Caki2 (cell line): ENCODE measurements at regions not wholly inside any gene's neighbourhood (a gene's known extent, or its start where the extent isn't known, plus 50 kb on each side); places are given as distances from the start of the nearest gene placed in this dataset.

Experiments
- DNase-seq: peaks from one replicate; pipeline ENCODE4 v3.0.0-alpha.2; 2015; ENCODE audit warnings: low read depth
- in situ Hi-C: cut with HindIII; loops from 2 replicates; pipeline ENCODE4 v1.10.0; 2016; ENCODE audit warnings: low sequenced_read_pairs, low pct_unique_long_range_greater_than_20kb, mixed read lengths

DNA sequence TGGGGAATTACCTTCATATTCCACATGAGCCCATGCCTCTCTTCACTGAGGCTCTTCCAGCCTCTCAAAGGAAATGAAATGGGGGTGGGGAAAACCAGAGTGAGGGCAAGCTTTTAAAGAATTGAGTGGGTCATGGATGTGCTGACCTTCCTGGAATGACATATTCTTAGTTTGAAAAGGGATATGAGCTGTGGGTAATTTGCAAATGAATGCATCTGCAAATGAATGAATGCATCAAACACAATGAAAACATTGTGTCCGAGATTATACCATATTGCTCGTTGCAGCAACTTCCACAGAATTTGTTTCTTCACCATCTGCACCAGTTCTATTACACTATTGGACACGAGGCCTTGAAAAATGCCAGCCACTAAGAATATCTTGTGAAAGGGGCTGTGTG, 198.6 kb upstream of the CDH6 start:
- in situ Hi-C loops: no loop called here
- DNase-seq: no peak

DNA sequence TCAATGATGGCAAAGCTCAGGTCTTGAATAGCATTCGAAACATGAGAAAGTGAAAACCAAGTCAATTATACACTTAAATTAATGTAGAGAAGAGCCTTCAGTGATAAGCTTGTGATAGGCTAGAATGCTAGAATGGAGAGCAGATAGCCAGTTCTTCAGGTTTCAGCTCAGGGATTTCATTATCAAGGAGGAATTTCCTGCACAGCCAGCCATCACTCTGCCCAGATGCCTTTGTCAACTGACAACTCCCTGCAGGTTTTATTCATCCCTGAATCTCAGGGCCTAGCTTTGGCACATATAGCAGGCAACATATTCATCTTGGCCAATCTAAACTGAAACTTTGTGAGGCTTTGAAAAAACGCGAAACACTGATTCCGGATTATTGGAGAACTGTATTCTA, 199.3 kb upstream of the CDH6 start:
- in situ Hi-C loops: no loop called here
- DNase-seq: no peak

DNA sequence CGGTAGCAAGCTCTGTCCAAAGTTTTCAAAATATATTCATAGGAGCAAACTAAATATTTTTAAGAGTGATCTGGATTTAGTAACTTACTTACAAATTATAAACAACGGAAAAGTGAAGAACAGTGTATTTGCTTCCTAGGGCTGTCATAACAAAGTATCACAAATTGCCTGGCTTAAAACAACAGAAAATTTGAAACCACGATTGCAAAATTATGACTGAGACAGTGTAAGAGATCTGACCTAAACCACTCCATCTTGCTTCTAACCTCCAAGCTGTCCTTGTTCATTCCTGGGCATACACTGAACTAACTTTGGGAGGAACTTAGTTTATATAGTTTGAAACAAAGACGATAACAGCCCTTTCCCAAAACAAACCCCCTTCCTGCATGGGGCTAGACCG, 202.0 kb upstream of the CDH6 start:
- no peak for DNase-seq
- in situ Hi-C loops: no loop called here

DNA sequence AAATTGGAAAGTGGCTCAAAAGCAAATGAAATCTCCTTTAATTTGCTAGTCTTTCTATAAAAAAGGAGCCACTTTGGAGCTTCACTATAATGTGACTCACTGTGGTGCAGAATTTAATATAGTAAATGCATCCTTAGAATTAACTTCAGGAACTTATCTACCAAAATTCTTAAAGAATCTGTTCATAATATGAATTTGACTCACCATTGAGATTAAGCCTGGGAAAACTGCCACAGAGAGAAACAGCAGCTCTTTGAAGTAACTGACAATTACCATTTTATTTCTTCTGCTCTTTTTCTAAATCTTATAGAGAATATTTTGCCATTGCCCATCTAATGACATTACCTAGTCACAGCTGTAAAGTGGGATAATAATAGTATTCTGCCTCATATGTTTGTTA, 211.9 kb upstream of the CDH6 start:
- in situ Hi-C loops: no loop called here
- no peak for DNase-seq

DNA sequence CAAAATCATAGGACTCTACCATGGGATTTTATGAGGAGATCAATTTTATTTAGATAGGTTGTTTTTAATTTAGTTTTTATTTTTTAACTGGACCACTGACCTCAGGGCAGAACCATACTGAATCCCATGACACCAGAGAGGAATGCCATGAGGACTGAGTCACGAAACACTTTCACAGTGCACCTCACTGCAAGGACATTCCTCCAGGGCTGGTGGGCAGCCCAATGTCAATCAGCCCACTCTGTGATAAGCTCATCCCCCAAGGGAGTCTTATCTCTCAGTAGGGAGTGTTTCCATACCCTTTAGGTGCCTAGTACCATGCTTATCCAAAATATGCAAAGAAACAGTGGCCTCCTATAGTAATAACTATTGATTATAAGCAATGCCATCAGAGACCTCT, 224.5 kb upstream of the CDH6 start:
- DNase-seq: no peak
- in situ Hi-C loops: no loop called here

DNA sequence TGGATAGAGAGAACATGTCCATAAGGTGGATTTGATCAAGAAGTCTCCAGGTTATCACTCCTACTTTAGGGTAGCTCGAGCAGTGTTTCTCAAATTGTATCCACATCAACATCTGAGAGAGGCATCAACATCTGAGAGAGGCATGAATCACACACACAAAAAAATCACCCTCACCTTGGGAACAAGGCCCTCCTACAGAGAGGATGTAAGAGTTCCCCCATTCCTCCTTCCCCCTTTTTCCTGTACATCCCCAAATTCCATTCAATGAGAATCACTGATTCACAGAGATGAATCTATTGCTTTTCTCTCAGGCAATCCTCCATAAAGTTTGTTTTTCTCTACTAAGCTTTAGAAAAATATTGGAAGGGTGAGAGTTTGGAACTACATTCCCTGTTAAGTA, 233.4 kb upstream of the CDH6 start:
- in situ Hi-C loops: no loop called here
- no peak for DNase-seq

DNA sequence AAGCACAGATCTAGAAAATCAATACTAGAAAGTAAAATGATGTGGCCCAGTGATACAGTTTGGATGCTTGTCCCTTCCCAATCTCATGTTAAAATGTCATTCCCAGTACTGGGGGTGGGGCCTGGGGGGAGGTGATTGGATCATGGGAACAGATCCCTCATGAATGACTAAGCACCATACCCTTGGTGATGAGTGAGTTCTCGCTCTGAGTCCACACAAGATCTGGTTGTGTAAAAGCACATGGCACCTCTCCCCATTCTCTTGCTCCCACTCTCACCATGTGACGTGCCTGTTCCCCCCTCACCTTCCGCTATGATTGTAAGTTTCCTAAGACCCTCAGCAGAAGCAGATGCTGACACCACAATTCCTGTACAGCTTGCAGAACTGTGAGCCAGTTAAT, 234.2 kb upstream of the CDH6 start:
- in situ Hi-C loops: no loop called here
- DNase-seq: no peak

DNA sequence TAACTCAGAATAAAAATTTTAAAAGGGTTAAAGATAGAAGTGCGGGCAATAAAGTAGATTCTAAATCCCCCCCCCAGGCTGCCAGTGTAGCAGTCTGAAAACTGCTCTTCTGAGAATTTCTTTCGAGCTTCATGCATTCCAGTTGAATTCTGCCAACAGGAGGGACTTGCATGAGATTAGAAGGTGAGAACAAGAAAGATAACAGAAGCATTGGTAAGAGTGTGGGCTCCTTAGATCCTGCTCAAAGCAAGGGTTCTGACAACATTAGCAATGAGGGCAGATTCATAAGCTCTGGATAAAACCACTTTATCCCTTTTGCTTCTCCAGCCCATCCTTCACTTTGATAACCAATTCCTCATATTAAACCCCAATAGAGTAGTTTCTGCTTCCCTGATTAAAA, 235.9 kb upstream of the CDH6 start:
- no peak for DNase-seq
- in situ Hi-C loops: no loop called here

DNA sequence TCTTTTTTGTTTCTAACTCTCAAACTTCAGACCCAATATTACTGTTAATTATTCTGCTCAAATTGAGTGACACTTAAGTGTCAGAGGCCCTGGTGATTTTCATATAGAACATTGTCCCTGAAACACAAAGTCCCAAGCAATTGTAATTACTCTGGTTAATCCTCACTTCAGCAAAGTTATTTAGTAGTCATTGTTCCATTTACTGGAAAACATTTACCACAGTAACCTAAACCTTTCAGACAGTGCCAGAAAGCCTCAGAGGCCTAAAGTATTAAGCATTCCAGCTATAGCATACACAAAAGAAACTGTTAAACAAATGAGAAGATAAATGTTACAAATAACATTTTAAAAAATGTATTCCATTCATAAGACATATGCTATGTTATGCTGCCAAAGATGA, 237.2 kb upstream of the CDH6 start:
- in situ Hi-C loops: no loop called here
- no peak for DNase-seq

DNA sequence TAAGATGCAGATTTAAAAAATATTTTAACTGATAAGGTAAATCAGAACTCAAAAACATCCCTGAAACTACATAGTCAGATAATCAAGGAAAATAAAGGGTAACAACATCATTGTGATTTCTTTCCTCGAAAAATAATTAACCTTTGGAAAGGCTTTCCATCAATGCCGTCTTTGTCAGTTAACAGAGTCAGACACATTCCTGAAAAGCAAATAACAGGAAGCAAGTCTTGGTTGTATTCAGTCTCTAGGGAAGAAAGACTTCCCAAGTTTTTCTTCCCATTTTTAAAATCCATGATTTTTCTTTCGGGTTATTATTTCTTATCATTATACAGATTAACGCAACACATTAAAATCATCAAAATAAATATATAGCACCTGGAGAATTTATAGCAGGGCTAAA, 256.4 kb upstream of the CDH6 start:
- in situ Hi-C loops: no loop called here
- no peak for DNase-seq

DNA sequence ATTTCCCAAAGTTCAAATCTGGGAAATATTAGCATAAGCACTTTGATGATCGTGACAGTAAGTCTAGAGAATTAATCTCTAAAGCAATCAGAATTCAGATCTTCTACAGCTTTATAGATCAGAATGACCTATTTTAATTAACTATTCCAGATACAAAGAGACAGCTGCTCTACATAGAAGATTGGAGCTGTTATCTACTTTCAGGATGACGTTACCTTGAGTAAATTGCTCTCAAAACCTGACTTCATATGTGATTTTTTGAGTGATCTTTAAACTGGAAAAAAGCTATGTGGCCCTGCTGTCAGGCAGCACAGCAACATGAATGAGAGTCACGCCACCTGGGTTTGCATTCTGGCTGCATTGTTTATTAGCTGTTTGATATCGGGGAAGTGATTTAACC, 259.9 kb upstream of the CDH6 start:
- no peak for DNase-seq
- in situ Hi-C loops: no loop called here

DNA sequence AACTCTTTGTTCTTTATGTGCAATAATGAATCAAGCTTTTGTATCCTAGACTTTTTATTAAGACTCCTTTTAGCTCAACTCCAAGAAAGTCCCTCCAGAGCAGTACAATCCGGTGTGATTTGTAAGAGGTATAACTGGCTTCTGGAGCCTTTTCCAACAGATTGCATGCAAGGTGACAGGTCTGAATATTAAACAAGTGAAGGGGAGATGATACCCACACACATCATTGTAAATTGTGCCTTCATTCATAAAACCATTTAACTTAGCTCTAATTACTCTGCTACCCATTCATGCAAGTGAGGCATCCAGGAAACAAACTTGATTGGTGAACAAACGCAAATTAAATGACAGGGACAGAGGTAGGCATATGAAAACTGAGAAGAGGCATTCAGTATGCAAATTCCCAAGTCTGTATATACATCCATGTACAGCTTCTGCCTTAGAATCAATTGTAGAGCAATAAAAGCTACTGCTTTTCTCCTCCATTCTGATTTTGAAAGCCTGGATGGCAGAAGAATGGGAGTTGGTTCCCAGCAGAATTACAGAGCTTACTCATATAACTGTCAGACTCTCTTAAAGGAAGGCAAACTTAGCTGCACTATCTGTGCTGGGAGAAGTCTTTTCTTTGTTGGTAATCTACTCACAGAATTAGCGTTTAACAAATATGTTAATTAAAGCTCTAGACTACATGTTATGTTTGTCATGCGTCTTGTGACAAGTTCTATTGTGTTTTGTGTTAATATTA, 261.0 kb upstream of the CDH6 start:
- no peak for DNase-seq
- in situ Hi-C loops: no loop called here

DNA sequence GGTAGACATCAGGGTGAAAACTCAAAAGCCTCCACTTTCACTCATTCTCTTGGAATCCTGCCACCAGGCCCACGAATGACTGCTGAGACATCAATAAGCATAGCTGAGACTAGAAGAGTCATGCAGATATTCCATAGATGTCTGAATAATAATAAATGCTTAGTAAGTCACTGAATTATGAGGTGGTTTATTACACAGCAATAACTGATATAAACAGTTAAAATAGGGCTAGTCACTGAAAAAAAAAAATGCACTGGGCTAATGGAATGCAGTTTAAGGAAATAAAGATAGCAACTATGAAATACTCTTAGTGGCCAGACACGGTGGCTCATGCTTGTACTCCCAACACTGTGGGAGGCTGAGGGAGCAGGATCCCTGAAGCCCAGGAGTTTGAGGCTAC, 262.8 kb upstream of the CDH6 start:
- DNase-seq: no peak
- in situ Hi-C loops: no loop called here

DNA sequence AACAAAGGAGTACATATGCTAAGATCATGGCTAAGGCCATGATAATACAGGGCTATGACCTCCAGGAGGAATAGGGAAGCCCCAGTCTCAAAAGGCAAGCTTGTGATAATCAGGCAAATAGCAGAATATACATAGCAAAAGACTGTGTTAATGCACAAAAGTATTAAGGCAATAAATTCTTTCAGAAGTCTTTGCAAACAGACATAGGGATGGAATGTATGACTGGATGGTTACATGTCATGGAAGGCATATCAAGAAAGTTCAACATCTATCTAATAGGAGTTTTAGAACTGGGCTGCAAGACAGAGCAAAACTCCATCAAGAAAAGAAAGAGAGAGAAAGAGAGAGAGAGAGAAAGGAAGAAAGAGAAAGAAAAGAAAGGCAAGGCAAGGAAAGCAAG, 264.5 kb upstream of the CDH6 start:
- no peak for DNase-seq
- in situ Hi-C loops: no loop called here

DNA sequence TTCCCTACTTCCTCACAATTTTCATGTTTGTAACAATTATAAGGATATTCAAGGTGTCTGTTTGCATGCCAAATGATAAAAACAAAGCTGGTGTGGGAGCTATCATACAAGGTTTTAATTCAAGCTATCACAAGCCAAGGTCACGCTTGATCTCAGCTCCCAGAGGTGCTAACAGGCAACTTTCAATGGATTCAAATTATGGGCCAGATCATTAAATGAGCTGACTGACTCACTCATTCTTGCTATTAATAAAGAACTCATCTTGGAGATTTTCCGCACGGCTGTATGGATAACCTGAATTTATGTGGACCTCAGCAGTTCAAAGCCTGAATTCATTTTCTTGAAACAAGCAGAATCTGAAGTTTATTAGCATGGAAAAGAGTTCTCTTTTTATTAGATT, 267.3 kb upstream of the CDH6 start:
- no peak for DNase-seq
- in situ Hi-C loops: no loop called here

DNA sequence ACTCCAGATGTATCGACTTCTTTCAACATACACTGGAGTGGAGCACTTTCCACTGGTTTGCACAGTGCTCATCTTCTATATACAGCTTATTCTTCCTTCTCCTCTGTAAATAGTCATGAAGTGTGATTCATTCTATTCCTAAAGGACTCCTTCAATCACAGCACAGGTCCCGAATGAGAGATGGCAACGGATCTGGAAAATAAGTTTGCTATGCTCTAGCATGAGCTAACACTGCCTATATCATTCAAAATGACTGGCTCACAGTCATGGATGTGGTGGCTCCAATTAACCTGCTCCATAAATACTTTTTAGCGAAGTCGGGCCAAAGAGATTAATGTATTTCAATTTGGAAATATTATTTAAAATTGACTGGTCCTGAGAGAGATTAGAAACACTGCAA, 272.1 kb upstream of the CDH6 start:
- no peak for DNase-seq
- in situ Hi-C loops: no loop called here

DNA sequence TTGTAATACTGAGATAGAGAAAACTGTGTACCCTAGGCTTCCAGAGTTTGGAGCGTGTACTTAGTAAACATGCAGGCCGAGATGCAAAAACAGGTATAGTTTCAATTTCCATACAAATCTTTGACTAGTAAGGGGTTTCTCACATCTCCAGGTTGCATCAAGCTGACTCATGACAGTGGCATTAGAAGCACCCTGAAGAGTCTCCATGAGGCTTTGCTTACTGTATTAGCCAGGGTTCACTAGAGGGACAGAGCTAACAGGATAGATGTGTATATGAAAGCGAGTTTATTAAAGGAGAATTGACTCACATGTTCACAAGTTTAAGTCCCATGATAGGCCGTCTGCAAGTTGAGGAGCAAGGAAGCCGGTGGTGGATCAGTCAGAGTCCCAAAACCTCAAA, 275.3 kb upstream of the CDH6 start:
- DNase-seq: peak; percentile 28
- in situ Hi-C loops: no loop called here

DNA sequence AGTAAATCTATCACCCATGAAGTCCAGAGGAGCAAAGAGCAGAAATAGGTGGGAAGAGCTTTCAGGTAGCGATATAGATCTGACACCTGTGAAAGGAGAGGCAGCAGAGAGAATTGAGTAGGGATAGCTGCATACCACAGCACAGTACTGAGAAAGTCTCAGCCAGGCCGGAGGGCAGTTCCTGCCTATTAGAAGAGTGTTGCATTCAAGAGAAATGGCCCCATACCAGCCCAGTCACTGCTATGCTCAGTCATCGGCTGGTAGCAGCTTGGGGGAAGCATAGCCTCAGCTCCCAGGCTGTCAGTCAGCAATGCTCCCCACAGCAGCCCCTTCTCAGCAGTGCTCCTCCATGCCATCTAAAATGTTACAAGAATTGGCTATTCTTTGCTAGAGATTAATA, 285.1 kb upstream of the CDH6 start:
- in situ Hi-C loops: no loop called here
- DNase-seq: no peak

DNA sequence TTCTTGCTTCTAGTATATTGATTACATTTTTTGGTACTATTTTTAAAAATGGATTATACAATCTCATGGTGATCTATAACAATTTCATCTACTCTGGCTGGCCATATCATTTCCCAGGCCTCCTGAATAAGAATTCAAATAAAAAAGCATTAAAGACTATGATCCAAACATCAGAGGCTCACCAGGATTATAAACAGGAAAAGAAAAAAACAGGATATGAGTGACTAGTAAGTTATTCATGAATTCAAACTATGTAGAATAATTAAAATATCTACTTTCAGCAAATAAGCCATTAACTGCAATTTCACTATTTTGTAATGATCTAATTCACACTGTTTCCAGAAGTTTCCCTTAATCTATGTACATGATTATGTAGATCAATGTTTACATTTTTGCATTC, 293.1 kb upstream of the CDH6 start:
- in situ Hi-C loops: no loop called here
- DNase-seq: no peak

DNA sequence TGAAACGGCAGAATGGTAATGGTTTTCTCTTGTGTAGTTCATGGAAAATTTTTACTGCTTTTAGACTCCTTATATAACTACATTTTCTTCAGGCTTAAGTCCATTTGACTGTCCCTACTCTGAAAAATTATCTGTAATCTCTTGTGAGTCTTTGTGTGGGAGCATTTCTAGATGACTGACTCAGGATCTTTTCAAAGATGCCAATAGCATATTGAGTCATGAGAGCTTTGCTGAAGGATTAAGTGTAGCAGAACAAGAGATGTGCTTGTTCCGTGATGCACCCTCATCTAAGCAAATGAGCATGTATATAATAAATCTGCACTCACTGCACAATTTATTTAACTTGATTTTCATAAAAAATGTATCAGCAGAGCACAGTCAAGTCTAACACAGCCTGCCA, 298.7 kb upstream of the CDH6 start:
- DNase-seq: no peak
- in situ Hi-C loops: no loop called here

DNA sequence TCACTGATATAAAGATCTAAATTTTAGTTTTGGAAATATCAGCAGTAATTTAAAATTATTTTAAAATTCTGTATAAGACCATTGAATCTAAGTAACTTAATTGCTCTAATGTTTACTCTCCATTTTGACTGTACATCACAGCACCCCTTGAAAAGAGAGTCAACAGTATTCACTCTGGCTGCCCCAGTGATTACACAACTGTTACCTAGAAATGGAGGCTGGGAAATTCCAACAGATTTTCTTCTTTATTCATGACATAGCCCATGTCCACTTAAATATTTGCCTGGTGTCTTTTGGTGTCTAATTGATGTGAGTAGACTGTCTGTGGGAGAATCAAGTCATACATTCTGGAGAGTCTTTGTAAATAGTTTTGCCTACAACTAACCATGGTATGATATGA, 301.8 kb upstream of the CDH6 start:
- in situ Hi-C loops: no loop called here
- DNase-seq: no peak
